Activated naive CD8-positive, alpha-beta T cell treated with anti-CD3 and anti-CD28 coated beads, Interleukin-2, amount 10 ng/mL, durations not matched to agents 7 days and 5 days (primary cell): ENCODE measurements at regions not wholly inside any gene's neighbourhood (a gene's known extent, or its start where the extent isn't known, plus 50 kb on each side); places are given as distances from the start of the nearest gene placed in this dataset.

Source experiments
- ATAC-seq: fragments of 150-1000 bp; cut with Tn5 transposase; one replicate; pipeline ENCODE4 v1.10.0; 2021; ENCODE audit warnings: low read depth, moderate library complexity
- POLR2A ChIA-PET: fragments of 350-600 bp; sonication (Branson Sonifier 250); formaldehyde crosslinking; loops from one replicate; lab custom pipeline; 2021; ENCODE audit warnings: antibody characterized with exemption; lab: Charles Lee
- DNase-seq: peaks from one replicate; pipeline ENCODE4 v3.0.0; 2021
- H3K27ac Mint-ChIP-seq: one replicate; pipeline ENCODE4 v1.8.0; 2022; ENCODE audit warnings: mild to moderate bottlenecking, mixed read lengths
- H3K27me3 Mint-ChIP-seq: one replicate; pipeline ENCODE4 v1.8.0; 2022; ENCODE audit warnings: mild to moderate bottlenecking, moderate library complexity, mixed read lengths
- H3K36me3 Mint-ChIP-seq: one replicate; pipeline ENCODE4 v1.8.0; 2021; ENCODE audit warnings: mild to moderate bottlenecking, mixed read lengths
- H3K4me1 Mint-ChIP-seq: one replicate; pipeline ENCODE4 v1.8.0; 2021; ENCODE audit warnings: mixed read lengths
- H3K4me3 Mint-ChIP-seq: one replicate; pipeline ENCODE4 v1.8.0; 2022; ENCODE audit warnings: mild to moderate bottlenecking, moderate library complexity, mixed read lengths
- H3K9me3 Mint-ChIP-seq: one replicate; pipeline ENCODE4 v1.8.0; 2021; ENCODE audit warnings: mixed read lengths

DNA sequence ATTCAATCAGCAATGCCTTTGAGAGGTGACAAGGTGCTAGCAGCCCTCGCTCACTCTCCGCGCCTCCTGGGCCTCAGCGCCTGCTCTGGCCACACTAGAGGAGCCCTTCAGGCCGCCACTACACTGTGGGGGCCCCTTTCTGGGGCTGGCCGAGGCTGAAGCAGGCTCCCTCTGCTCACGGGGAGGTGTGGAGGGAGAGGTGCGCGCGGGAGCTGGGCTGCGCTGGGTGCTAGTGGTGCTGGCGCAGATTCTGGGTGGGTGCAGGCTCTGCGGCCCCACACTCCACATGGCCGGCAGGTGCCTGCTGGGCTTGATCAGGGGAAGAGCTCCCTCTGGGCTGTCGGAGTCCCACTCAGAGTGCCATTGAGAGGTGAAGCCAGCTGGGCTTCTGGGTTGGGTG is 351.0 kb downstream of the GASK1B start:
- Mint-ChIP-seq H3K27me3 (no peaks in the 10 kb centered on the region), H3K9me3 (peaks cover 5% of the 10 kb centered on the region), H3K36me3 (no peaks in the 10 kb centered on the region), H3K27ac (no peak overlapping the region), H3K4me3 (no peak overlapping the region), H3K4me1 (no peaks in the 10 kb centered on the region)
- POLR2A ChIA-PET, result no interaction called here
- ATAC-seq, result no peak
- DNase-seq, result no peak

DNA sequence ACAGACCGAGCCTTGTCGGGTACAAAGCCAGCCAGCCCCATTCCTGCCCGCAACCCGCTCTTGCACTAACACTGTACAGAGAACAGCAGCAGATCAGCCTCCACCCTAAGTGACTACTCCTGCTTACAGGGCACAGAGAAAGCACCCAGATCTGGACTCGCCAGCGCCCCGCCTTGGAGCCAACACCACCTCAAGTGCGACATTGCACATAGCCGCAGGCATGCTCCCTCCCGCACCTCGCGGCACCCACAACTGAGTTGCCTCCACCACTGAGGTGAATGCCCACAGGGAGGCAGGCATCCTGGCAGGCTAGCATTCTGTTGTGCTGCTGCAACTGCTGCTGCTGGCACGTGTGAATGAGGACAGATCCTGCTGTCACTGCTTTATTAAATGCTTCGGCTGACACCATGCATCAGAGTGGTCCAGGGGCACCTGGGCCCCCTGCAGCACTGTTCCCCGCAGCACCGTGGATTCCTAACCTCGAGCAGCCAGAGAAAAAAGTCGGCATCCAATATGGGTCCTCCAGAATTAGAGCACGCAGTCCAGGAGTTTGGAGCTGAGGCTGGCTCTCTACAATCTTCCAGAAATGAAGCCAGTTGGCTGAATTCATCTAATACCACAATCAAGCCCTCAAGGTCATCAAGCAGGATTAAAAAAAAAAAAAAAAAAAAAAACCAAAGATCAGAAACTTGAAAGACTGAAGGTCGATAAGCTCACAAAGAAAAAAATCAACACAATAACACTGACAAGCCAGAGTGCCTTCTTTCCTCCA is 352.9 kb downstream of the GASK1B start:
- POLR2A ChIA-PET, result no interaction called here
- Mint-ChIP-seq H3K9me3 (peaks cover 5% of the 10 kb centered on the region), H3K27me3 (no peaks in the 10 kb centered on the region), H3K36me3 (no peaks in the 10 kb centered on the region), H3K4me1 (no peaks in the 10 kb centered on the region), H3K4me3 (no peak overlapping the region), H3K27ac (no peak overlapping the region)
- DNase-seq (no peak), ATAC-seq (no peak)

GRCh38 chr4:157818946-157819692 is 353.7 kb downstream of the GASK1B start:
- ATAC-seq, result no peak
- Mint-ChIP-seq H3K9me3 (peaks cover 5% of the 10 kb centered on the region), H3K27ac (no peak overlapping the region), H3K27me3 (no peaks in the 10 kb centered on the region), H3K4me3 (no peak overlapping the region), H3K4me1 (no peaks in the 10 kb centered on the region), H3K36me3 (no peaks in the 10 kb centered on the region)
- DNase-seq, result no peak
- POLR2A ChIA-PET, result no interaction called here

GRCh38 chr4:157810137-157810774 is 362.6 kb downstream of the GASK1B start:
- no peak overlapping the region for H3K27ac Mint-ChIP-seq
- DNase-seq, result no peak
- POLR2A ChIA-PET, result no interaction called here

GRCh38 chr4:157808796-157809383 is 363.9 kb downstream of the GASK1B start:
- ATAC-seq (no peak), DNase-seq (no peak)
- no peaks in the 10 kb centered on the region for H3K4me1 Mint-ChIP-seq
- H3K9me3 Mint-ChIP-seq, result no peaks in the 10 kb centered on the region
- H3K36me3 Mint-ChIP-seq, result no peaks in the 10 kb centered on the region
- no peak overlapping the region for H3K4me3 Mint-ChIP-seq
- POLR2A ChIA-PET, result no interaction called here
- H3K27ac Mint-ChIP-seq, result no peak overlapping the region
- H3K27me3 Mint-ChIP-seq, result no peaks in the 10 kb centered on the region

More at GRCh38 chr4:157810137-157810774, 362.6 kb downstream of the GASK1B start:
- no peak for ATAC-seq
- Mint-ChIP-seq H3K9me3 (no peaks in the 10 kb centered on the region), H3K4me3 (no peak overlapping the region), H3K36me3 (no peaks in the 10 kb centered on the region), H3K4me1 (no peaks in the 10 kb centered on the region), H3K27me3 (no peaks in the 10 kb centered on the region)

DNA sequence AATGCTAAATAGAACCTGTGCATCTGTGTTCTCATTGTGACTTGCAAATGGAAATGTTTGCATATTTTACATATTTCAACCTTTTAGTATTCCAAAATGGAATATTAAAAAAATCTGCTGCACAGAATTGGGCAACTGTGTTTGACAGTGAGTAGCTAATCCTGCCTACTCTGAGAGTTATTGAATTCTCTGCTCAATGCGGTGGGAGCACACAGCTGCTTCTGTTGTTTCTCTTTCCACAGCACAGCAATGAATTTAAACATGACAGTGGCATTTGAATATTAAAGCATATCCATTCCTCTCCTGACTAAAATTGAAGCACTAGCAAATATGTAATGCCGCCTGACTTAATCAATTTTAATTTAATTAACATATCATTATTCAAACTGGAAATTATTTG is 366.6 kb downstream of the GASK1B start:
- no peak overlapping the region for H3K4me3 Mint-ChIP-seq
- ATAC-seq (no peak), DNase-seq (no peak)
- POLR2A ChIA-PET, result no interaction called here
- no peaks in the 10 kb centered on the region for H3K36me3 Mint-ChIP-seq
- no peak overlapping the region for H3K27ac Mint-ChIP-seq
- H3K4me1 Mint-ChIP-seq, result no peaks in the 10 kb centered on the region
- H3K9me3 Mint-ChIP-seq, result no peaks in the 10 kb centered on the region
- H3K27me3 Mint-ChIP-seq, result no peaks in the 10 kb centered on the region

DNA sequence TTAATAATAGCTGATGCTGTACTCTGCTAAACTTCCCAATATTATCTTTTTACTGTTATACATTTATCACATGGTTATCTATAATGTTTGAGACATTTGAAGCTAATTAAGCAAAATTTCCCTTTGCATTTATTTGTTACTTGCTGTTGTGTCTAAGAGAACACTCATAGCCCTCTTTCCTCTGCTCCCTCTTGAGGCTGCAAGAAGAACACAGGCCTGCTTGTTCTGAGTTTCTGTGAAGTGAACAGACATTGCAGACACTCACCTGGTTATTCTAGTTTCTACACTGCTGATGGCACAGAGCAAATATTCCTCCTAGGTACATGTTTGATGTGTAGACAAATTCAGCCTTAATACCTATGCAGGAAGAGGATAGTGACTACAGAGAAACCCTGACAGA is 367.8 kb downstream of the GASK1B start:
- POLR2A ChIA-PET, result no interaction called here
- Mint-ChIP-seq H3K27ac (no peak overlapping the region), H3K36me3 (no peaks in the 10 kb centered on the region), H3K4me3 (no peak overlapping the region), H3K9me3 (no peaks in the 10 kb centered on the region), H3K27me3 (no peaks in the 10 kb centered on the region), H3K4me1 (no peaks in the 10 kb centered on the region)
- ATAC-seq, result no peak
- no peak for DNase-seq

DNA sequence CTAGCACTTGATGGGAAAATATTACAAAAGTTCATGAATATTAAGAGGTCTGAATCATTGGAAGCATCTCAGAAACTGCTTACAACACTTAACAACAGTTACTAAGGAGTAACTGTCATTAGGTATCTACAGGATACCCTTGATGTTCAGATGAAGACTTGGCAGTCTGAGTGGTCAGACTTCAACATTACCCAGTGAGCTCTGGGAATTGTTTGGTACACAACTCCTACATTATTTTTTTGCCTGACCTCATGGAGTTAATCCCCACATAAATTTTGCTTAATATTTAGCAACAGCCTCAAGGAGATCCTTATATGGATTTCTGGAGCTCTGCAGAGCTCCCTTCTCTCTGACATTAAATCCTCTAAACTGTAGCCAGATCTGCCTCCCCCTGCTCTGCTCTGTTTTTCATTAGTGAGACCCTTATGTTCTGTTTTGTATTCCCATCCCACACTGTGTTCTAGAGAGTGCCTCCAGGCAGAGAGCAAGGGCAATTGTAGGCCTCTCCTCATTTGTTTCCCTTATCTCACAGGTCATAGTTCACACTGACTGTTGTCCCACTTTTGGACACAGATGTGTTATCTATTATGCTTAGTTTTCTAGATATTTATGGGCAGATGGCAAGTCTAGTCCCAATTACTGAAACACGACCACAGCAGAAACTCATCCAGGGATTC is 368.8 kb downstream of the GASK1B start:
- POLR2A ChIA-PET, result no interaction called here
- Mint-ChIP-seq H3K4me3 (no peak overlapping the region), H3K4me1 (no peaks in the 10 kb centered on the region), H3K9me3 (no peaks in the 10 kb centered on the region), H3K27me3 (no peaks in the 10 kb centered on the region), H3K27ac (no peak overlapping the region), H3K36me3 (no peaks in the 10 kb centered on the region)
- DNase-seq (no peak), ATAC-seq (no peak)

- Mint-ChIP-seq H3K27ac (no peak overlapping the region), H3K4me3 (no peak overlapping the region), H3K36me3 (no peaks in the 10 kb centered on the region), H3K27me3 (no peaks in the 10 kb centered on the region), H3K9me3 (no peaks in the 10 kb centered on the region), H3K4me1 (no peaks in the 10 kb centered on the region)
- ATAC-seq (no peak), DNase-seq (no peak)
- POLR2A ChIA-PET, result no interaction called here
Observed at GRCh38 chr4:157803421-157803820, 369.4 kb downstream of the GASK1B start.

DNA sequence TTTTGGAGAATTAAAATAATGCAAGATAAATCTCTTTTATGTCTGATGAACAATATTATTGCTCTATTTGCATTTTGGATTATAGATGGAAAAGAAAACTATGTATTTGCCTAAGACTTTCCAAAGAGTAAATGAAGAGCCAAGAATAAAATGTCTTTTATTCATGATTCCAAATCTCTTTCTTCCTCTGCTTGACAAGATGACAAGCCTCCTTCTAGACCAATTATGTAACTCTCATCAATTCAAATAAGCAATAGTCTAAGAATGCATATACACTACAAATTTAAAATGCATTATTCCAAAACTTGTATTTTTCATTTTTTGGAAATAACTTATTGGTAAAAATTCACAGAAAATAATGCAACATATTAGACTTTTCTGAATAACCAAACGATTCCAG is 377.3 kb downstream of the GASK1B start:
- no peaks in the 10 kb centered on the region for H3K27me3 Mint-ChIP-seq
- no peak for ATAC-seq
- no peak for DNase-seq
- H3K36me3 Mint-ChIP-seq, result no peaks in the 10 kb centered on the region
- H3K9me3 Mint-ChIP-seq, result no peaks in the 10 kb centered on the region
- no peaks in the 10 kb centered on the region for H3K4me1 Mint-ChIP-seq
- POLR2A ChIA-PET, result no interaction called here
- no peak overlapping the region for H3K27ac Mint-ChIP-seq
- no peak overlapping the region for H3K4me3 Mint-ChIP-seq

DNA sequence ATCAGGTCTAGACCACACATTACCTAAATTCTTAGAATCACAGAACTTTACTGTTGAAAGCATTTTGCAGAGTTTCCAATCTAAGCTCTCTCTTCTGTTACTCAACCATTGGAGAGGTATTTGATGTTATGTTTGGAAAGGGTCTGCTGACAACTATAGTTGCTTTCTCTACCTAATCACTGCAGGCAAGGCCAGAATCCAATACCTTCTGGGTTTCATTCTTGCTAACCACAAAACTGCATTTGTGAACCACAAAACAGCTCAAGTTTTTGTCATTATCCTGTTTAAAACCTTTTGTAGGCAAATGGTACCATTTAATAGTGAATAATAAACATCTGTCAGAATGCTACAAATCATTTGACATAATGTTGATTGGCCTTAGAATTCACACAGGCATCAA is 380.1 kb downstream of the GASK1B start:
- ATAC-seq (no peak), DNase-seq (no peak)
- Mint-ChIP-seq H3K36me3 (no peaks in the 10 kb centered on the region), H3K27ac (no peak overlapping the region), H3K27me3 (no peaks in the 10 kb centered on the region), H3K4me3 (no peak overlapping the region), H3K4me1 (no peaks in the 10 kb centered on the region), H3K9me3 (no peaks in the 10 kb centered on the region)
- POLR2A ChIA-PET, result no interaction called here

DNA sequence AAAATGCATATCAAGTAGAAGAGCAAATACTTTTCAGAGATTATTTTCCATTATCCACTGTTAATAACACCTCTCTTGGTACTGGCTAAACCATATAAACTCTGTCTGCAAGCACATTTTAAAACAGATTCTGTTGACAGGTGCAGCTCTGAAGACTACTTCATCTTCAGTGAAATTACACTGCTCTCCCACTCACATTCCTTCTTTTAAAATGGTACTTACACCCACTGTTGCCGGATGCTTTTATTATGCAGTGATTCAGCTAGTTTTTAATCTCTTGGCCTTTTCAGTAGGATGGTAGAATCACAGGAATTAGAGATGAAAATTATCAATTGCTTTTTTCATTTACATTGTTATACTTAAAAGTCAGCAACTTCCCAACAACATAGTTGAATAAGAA is 381.6 kb downstream of the GASK1B start:
- Mint-ChIP-seq H3K27me3 (no peaks in the 10 kb centered on the region), H3K4me3 (no peak overlapping the region), H3K9me3 (no peaks in the 10 kb centered on the region), H3K4me1 (no peaks in the 10 kb centered on the region), H3K27ac (no peak overlapping the region), H3K36me3 (no peaks in the 10 kb centered on the region)
- ATAC-seq (no peak), DNase-seq (no peak)
- POLR2A ChIA-PET, result no interaction called here

- H3K4me3 Mint-ChIP-seq, result no peak overlapping the region
- ATAC-seq (no peak), DNase-seq (no peak)
- no peaks in the 10 kb centered on the region for H3K4me1 Mint-ChIP-seq
- no peaks in the 10 kb centered on the region for H3K27me3 Mint-ChIP-seq
- H3K27ac Mint-ChIP-seq, result no peak overlapping the region
- POLR2A ChIA-PET, result no interaction called here
- no peaks in the 10 kb centered on the region for H3K9me3 Mint-ChIP-seq
- H3K36me3 Mint-ChIP-seq, result no peaks in the 10 kb centered on the region
Observed at GRCh38 chr4:157787618-157788017, 385.2 kb downstream of the GASK1B start.
